ENCODE measurements at regions not wholly inside any gene's neighbourhood (a gene's known extent, or its start where the extent isn't known, plus 50 kb on each side); places are given as distances from the start of the nearest gene placed in this dataset.
"Not testable (repeated sequence)": the region's sequence is repeated elsewhere in the genome, so short reads cannot be mapped to it uniquely, and the experiment has no call there.

DNA sequence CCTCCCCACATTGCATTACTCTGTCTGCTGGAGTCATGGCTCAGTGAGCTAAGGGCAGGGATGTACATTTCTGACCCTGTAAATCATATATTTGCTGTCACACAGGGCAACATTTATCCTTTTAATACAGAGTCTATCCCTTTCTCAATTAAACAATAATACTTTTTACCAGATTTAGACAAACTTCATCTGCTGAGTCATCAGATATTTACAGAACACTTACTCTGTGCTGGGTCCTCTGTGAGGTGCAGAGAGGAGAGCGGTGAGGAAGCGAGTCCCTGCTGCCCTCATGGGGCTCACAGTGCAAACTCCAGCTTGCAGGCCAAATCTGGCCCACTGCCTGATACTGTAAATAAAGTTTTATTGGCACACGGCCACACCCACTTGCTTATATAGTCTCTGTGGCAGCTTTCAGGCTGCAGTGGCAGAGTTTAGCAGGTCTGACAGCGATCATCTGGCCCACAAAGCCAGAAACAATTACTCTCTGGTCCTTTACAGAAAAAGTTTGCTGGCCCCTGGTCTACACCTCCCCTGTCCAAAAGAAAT is 144.5 kb downstream of the CDH26 start:
- 85 to 98% (median 95%) methylated on average over 4 of the region's 4 CpGs for WGBS, 3 donors

DNA sequence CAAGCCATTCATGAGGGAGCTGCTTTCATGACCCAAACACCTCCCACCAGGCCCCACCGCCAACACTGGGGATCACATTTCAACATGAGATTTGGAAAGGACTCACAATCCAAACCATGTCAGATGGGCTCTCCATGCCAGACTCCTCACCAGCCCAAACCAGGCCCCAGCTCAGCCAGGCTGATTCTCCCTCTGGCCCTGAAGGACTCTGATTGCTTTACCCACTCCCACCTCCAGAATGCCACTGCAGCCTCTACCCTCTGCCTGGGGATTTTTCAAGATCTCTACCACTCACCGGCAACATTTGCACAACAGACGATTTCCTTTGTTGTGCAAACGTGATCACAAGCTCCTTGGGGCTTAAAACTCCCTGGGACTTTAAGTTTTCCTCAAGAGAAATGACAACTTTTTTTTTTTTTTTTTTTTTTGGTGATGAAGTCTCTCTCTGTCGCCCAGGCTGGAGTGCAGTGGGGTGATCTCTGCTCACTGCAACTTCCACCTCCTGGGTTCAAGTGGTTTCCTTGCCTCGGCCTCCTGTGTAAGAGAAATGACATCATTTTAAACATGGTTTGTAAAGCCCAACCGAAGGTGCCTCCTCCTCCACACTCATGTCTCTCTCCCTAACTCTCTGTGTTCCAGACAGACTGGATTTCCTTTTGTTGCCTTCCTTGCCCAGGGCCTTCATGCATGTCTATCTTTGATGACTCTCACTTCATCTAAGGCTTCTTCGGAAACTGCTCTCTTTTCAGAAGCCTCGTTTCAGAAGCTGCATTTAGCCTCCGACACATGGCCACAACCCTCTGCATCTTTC is 147.0 kb downstream of the CDH26 start:
- DNase-seq: no peak
- Histone ChIP-seq H3K27ac (no peak overlapping the region), H3K9me3 (no peaks in the 10 kb centered on the region), H3K4me1 (ENCODE audit: insufficient read depth) (no peaks in the 10 kb centered on the region), H3K27me3 (no peaks in the 10 kb centered on the region), H3K4me3 (no peak overlapping the region), H3K36me3 (no peaks in the 10 kb centered on the region)
- TF ChIP-seq EP300 (IDR thresholded peaks at IDR 0.05) (no peak), POLR2A (IDR thresholded peaks at IDR 0.05) (no peak)
- TF ChIP-seq, protein P1, sequence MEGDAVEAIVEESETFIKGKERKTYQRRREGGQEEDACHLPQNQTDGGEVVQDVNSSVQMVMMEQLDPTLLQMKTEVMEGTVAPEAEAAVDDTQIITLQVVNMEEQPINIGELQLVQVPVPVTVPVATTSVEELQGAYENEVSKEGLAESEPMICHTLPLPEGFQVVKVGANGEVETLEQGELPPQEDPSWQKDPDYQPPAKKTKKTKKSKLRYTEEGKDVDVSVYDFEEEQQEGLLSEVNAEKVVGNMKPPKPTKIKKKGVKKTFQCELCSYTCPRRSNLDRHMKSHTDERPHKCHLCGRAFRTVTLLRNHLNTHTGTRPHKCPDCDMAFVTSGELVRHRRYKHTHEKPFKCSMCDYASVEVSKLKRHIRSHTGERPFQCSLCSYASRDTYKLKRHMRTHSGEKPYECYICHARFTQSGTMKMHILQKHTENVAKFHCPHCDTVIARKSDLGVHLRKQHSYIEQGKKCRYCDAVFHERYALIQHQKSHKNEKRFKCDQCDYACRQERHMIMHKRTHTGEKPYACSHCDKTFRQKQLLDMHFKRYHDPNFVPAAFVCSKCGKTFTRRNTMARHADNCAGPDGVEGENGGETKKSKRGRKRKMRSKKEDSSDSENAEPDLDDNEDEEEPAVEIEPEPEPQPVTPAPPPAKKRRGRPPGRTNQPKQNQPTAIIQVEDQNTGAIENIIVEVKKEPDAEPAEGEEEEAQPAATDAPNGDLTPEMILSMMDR (IDR thresholded peaks at IDR 0.05): no peak
- intact Hi-C loops (cut with DNase I): no loop called here
- 46 to 56% (median 46%) methylated on average over 10 of the region's 10 CpGs for WGBS, 3 donors

More for the DNA sequence above, 144.5 kb downstream of the CDH26 start:
- H3K36me3 ChIP-seq: no peaks in the 10 kb centered on the region
- H3K27ac ChIP-seq: no peak overlapping the region
- no peak overlapping the region for H3K4me3 ChIP-seq
- H3K4me1 ChIP-seq (ENCODE audit: insufficient read depth): no peaks in the 10 kb centered on the region
- H3K27me3 ChIP-seq: no peaks in the 10 kb centered on the region
- no peaks in the 10 kb centered on the region for H3K9me3 ChIP-seq
- no peak for TF ChIP-seq POLR2A (IDR thresholded peaks at IDR 0.05)
- no peak for TF ChIP-seq EP300 (IDR thresholded peaks at IDR 0.05)
- TF ChIP-seq, protein P1 (IDR thresholded peaks at IDR 0.05): no peak
- no peak for DNase-seq
- intact Hi-C loops (cut with DNase I): no loop called here

DNA sequence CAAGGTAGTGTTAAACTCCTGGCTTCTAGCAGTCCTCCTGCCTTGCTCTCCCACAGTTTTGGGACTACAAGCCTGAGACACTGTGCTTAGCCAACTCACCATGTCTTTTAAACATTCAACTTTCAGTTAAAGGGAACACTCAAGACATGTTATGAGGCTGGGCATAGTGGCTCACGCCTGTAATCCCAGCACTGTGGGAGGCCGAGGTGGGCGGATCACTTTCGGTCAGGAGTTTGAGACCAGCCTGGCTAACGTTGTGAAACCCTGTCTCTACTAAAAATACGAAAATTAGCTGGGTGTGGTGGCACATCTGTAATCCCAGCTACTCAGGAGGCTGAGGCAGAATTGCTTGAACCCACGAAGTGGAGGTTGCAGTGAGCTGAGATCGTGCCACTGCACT is 148.0 kb downstream of the CDH26 start:
- H3K4me3 ChIP-seq; DNase-seq; H3K27me3 ChIP-seq; H3K36me3 ChIP-seq; H3K9me3 ChIP-seq; H3K4me1 ChIP-seq (ENCODE audit: insufficient read depth); H3K27ac ChIP-seq; intact Hi-C loops (cut with DNase I): not testable (repeated sequence)
- WGBS, 3 donors: 81 to 87% (median 87%) methylated on average over 8 of the region's 8 CpGs

DNA sequence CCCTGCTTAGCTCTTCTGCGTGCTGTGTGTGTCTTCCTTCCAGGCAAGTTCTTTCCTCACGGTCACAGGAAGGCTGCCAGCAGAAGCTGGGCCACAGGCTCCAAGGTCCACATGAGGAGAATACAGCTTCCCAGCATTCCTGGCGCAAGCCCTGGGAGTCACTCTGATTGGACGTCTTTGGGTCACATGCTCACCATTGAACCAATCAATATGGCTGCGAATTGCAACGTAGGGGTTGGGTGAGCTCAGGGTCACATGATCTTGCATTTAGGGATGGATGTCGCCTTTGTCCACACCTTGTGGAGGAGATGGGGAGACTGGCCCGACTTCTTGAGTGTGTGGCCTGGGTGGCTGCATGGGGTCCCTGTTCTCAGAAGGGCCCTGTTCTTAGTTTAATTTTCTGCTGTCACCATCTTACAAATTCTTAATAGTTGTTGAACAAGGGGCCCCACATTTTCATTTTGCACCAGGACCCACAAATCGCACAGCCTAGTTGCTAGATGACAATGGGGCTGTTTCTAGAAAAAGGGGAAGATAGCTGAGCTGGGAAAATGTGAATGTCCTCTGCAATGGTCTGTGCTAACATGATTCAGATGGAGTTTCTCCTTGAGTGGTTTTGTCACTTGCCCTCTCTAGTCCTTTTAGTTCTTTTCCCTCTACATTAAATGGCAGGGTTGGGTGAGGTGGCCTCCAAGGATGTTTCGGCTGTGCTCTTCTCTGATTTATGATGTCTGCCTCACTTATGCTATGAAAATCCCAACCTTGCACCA is 149.6 kb downstream of the CDH26 start:
- H3K36me3 ChIP-seq: no peaks in the 10 kb centered on the region
- no peaks in the 10 kb centered on the region for H3K27me3 ChIP-seq
- no peak for DNase-seq
- H3K9me3 ChIP-seq: no peaks in the 10 kb centered on the region
- H3K27ac ChIP-seq: no peak overlapping the region
- TF ChIP-seq, protein P1 (IDR thresholded peaks at IDR 0.05): no peak
- TF ChIP-seq EP300 (IDR thresholded peaks at IDR 0.05): no peak
- TF ChIP-seq POLR2A (IDR thresholded peaks at IDR 0.05): no peak
- H3K4me1 ChIP-seq (ENCODE audit: insufficient read depth): no peaks in the 10 kb centered on the region
- WGBS, 3 donors: 86 to 95% (median 94%) methylated on average over 10 of the region's 10 CpGs
- no peak overlapping the region for H3K4me3 ChIP-seq
- intact Hi-C loops (cut with DNase I): no loop called here
